ENCODE measurements at regions not wholly inside any gene's neighbourhood (a gene's known extent, or its start where the extent isn't known, plus 50 kb on each side); places are given as distances from the start of the nearest gene placed in this dataset.

- TF ChIP-seq, protein P1, sequence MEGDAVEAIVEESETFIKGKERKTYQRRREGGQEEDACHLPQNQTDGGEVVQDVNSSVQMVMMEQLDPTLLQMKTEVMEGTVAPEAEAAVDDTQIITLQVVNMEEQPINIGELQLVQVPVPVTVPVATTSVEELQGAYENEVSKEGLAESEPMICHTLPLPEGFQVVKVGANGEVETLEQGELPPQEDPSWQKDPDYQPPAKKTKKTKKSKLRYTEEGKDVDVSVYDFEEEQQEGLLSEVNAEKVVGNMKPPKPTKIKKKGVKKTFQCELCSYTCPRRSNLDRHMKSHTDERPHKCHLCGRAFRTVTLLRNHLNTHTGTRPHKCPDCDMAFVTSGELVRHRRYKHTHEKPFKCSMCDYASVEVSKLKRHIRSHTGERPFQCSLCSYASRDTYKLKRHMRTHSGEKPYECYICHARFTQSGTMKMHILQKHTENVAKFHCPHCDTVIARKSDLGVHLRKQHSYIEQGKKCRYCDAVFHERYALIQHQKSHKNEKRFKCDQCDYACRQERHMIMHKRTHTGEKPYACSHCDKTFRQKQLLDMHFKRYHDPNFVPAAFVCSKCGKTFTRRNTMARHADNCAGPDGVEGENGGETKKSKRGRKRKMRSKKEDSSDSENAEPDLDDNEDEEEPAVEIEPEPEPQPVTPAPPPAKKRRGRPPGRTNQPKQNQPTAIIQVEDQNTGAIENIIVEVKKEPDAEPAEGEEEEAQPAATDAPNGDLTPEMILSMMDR (conservative IDR thresholded peaks at IDR 0.05; ENCODE audit: low read depth, low read length), result no peak
- TF ChIP-seq EZH2 (IDR thresholded peaks at IDR 0.05; ENCODE audit: low read length, unreplicated experiment) (no peak), EZH2phosphoT487 (IDR thresholded peaks at IDR 0.05; ENCODE audit: borderline replicate concordance, low read length) (no peak)
Measured at GRCh38 chr5:52562473-52562872, 225.2 kb upstream of the ITGA1 start.

Data from PC-3 (cell line).